Keratinocyte (primary cell): ENCODE measurements at regions not wholly inside any gene's neighbourhood (a gene's known extent, or its start where the extent isn't known, plus 50 kb on each side); places are given as distances from the start of the nearest gene placed in this dataset.

Source experiments
- CTCF ChIP-seq, 3 experiments: IDR thresholded peaks in 1 of 3; conservative IDR thresholded peaks in 1 of 3; optimal IDR thresholded peaks in 1 of 3; 2 replicates in 2 of 3; 3 replicates in 1 of 3; pipeline versions ENCODE3 to v1.5.1; 2011; ENCODE audit warnings: low read length in 3 of 3, mild to moderate bottlenecking in 3 of 3, moderate library complexity in 2 of 3, control low read depth in 1 of 3, inconsistent platforms in 1 of 3; ENCODE audit not compliant: insufficient read depth in 2 of 3; ENCODE audit errors: extremely low read depth in 1 of 3
- EZH2 ChIP-seq: IDR thresholded peaks from one replicate; pipeline ENCODE4 v1.6.1; 2012; ENCODE audit warnings: inconsistent platforms, mild to moderate bottlenecking, low read length, moderate library complexity

- TF ChIP-seq EZH2 (no peak), CTCF (optimal IDR thresholded peaks at IDR 0.05 in 1 of 3, IDR thresholded peaks at IDR 0.05 in 1 of 3, conservative IDR thresholded peaks at IDR 0.05 in 1 of 3; ENCODE audit: extremely low read depth in 1 of 3, insufficient read depth in 2 of 3, low read length in 3 of 3) (no peak)
Observed at GRCh38 chr10:2623675-2624274, 443.6 kb upstream of the PFKP start.
